WERI-Rb-1 (cell line): ENCODE measurements at regions not wholly inside any gene's neighbourhood (a gene's known extent, or its start where the extent isn't known, plus 50 kb on each side); places are given as distances from the start of the nearest gene placed in this dataset.

ENCODE experiments used
- DNase-seq: peaks from one replicate; pipeline ENCODE4 v3.0.0-alpha.2; 2020
- H3K27ac ChIP-seq: fragments of 250-450 bp; sonication (Bioruptor Pico); 2 replicates; pipeline ENCODE4 v1.5.1; 2020; ENCODE audit warnings: mild to moderate bottlenecking, moderate library complexity
- H3K27me3 ChIP-seq: fragments of 250-450 bp; sonication (Bioruptor Pico); 2 replicates; pipeline ENCODE4 v1.5.1; 2021; ENCODE audit warnings: mild to moderate bottlenecking, low read depth, moderate library complexity; ENCODE audit not compliant: insufficient read depth, severe bottlenecking
- H3K36me3 ChIP-seq: fragments of 250-450 bp; sonication (Bioruptor Pico); 2 replicates; pipeline ENCODE4 v1.5.1; 2020; ENCODE audit warnings: mild to moderate bottlenecking, moderate library complexity
- H3K4me3 ChIP-seq: 2 replicates; pipeline ENCODE4 v1.5.1; 2011; ENCODE audit warnings: low read depth, mild to moderate bottlenecking, control low read depth, low read length
- H3K9me3 ChIP-seq: fragments of 250-450 bp; sonication (Bioruptor Pico); 2 replicates; pipeline ENCODE4 v1.5.1; 2021; ENCODE audit warnings: mild to moderate bottlenecking, moderate library complexity; ENCODE audit not compliant: severe bottlenecking
- CTCF ChIP-seq: IDR thresholded peaks from 2 replicates; pipeline ENCODE4 v1.5.1; 2011; ENCODE audit warnings: low read depth, mild to moderate bottlenecking, control low read depth, inconsistent platforms, low read length

- Histone ChIP-seq H3K27me3 (no peaks in the 10 kb centered on the region), H3K36me3 (no peaks in the 10 kb centered on the region), H3K27ac (no peak overlapping the region), H3K9me3 (no peaks in the 10 kb centered on the region), H3K4me3 (no peak overlapping the region)
- no peak for TF ChIP-seq CTCF
- DNase-seq: no peak
Measured at GRCh38 chr2:215644233-215644897, 208.5 kb upstream of the FN1 start.

- H3K36me3 ChIP-seq: no peaks in the 10 kb centered on the region
- no peak overlapping the region for H3K27ac ChIP-seq
- no peaks in the 10 kb centered on the region for H3K9me3 ChIP-seq
- no peak for DNase-seq
- no peaks in the 10 kb centered on the region for H3K27me3 ChIP-seq
- H3K4me3 ChIP-seq: no peak overlapping the region
- no peak for TF ChIP-seq CTCF
Measured at GRCh38 chr2:215638687-215639086, 202.8 kb upstream of the FN1 start.

GRCh38 chr2:215637651-215638050 is 201.8 kb upstream of the FN1 start:
- TF ChIP-seq CTCF: no peak
- Histone ChIP-seq H3K4me3 (no peak overlapping the region), H3K36me3 (no peaks in the 10 kb centered on the region), H3K27me3 (no peaks in the 10 kb centered on the region), H3K27ac (no peak overlapping the region), H3K9me3 (no peaks in the 10 kb centered on the region)
- no peak for DNase-seq

- TF ChIP-seq CTCF: no peak
- DNase-seq: no peak
- no peaks in the 10 kb centered on the region for H3K9me3 ChIP-seq
Measured at GRCh38 chr2:215636816-215637215, 200.9 kb upstream of the FN1 start.

GRCh38 chr2:215635788-215636139 is 199.9 kb upstream of the FN1 start:
- H3K36me3 ChIP-seq: no peaks in the 10 kb centered on the region
- H3K4me3 ChIP-seq: no peak overlapping the region
- no peaks in the 10 kb centered on the region for H3K9me3 ChIP-seq
- H3K27ac ChIP-seq: no peak overlapping the region
- H3K27me3 ChIP-seq: no peaks in the 10 kb centered on the region
- TF ChIP-seq CTCF: no peak
- no peak for DNase-seq

More at GRCh38 chr2:215636816-215637215, 200.9 kb upstream of the FN1 start:
- Histone ChIP-seq H3K27ac (no peak overlapping the region), H3K27me3 (no peaks in the 10 kb centered on the region), H3K36me3 (no peaks in the 10 kb centered on the region), H3K4me3 (no peak overlapping the region)
